ENCODE measurements at regions not wholly inside any gene's neighbourhood (a gene's known extent, or its start where the extent isn't known, plus 50 kb on each side); places are given as distances from the start of the nearest gene placed in this dataset.

DNA sequence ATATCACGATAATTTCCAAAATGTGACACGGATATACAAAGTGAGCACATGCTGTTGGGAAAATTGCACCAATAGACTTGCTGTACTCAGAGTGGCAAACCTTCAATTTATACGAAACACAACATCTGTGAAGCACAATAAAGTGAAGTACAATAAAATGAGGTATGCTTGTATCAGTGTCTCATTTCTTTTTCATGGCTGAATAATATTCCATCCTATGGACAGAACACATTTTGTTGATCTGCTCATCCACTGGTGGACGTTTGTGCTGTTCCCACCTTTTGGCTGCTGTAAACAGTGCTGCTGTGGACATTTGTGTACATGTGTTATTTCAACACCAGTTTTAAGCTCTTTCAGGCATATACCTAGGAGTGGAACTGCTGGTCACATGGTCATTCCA, 78.7 kb upstream of the CCND1 start:
- no peak for TF ChIP-seq EZH2phosphoT487 (IDR thresholded peaks at IDR 0.05; ENCODE audit: low read depth, severe bottlenecking, unreplicated experiment)
- TF ChIP-seq, protein P1, sequence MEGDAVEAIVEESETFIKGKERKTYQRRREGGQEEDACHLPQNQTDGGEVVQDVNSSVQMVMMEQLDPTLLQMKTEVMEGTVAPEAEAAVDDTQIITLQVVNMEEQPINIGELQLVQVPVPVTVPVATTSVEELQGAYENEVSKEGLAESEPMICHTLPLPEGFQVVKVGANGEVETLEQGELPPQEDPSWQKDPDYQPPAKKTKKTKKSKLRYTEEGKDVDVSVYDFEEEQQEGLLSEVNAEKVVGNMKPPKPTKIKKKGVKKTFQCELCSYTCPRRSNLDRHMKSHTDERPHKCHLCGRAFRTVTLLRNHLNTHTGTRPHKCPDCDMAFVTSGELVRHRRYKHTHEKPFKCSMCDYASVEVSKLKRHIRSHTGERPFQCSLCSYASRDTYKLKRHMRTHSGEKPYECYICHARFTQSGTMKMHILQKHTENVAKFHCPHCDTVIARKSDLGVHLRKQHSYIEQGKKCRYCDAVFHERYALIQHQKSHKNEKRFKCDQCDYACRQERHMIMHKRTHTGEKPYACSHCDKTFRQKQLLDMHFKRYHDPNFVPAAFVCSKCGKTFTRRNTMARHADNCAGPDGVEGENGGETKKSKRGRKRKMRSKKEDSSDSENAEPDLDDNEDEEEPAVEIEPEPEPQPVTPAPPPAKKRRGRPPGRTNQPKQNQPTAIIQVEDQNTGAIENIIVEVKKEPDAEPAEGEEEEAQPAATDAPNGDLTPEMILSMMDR (IDR thresholded peaks at IDR 0.05; ENCODE audit: poor library complexity), result no peak

Measured in hepatocyte (in vitro differentiated cells).